ENCODE measurements at regions not wholly inside any gene's neighbourhood (a gene's known extent, or its start where the extent isn't known, plus 50 kb on each side); places are given as distances from the start of the nearest gene placed in this dataset.

- TF ChIP-seq EZH2 (IDR thresholded peaks at IDR 0.05; ENCODE audit: low read length, unreplicated experiment) (no peak), CTCF (conservative IDR thresholded peaks at IDR 0.05; ENCODE audit: low read depth, low read length) (no peak), EZH2phosphoT487 (IDR thresholded peaks at IDR 0.05; ENCODE audit: borderline replicate concordance, low read length) (no peak)
Measured at GRCh38 chr12:25904442-25904841, 54.0 kb upstream of the RASSF8 start.
